HCT116 (cell line): ENCODE measurements at regions not wholly inside any gene's neighbourhood (a gene's known extent, or its start where the extent isn't known, plus 50 kb on each side); places are given as distances from the start of the nearest gene placed in this dataset.

Experiments
- CEBPB ChIP-seq: IDR thresholded peaks from 2 replicates; pipeline ENCODE4 v1.6.1; 2012; ENCODE audit warnings: low read depth
- CTCF ChIP-seq, 3 experiments: fragments of 200-600 bp in 1 of 3; sonication (generic) in 1 of 3; IDR thresholded peaks in 2 of 3; conservative IDR thresholded peaks in 1 of 3; 2 replicates each; pipeline ENCODE4 v1.5.1; 2012 to 2017; ENCODE audit warnings: low read depth in 2 of 3, low read length in 2 of 3, antibody characterized with exemption in 1 of 3, borderline replicate concordance in 1 of 3, control low read depth in 1 of 3, mild to moderate bottlenecking in 1 of 3, mixed read lengths in 1 of 3, mixed run types in 1 of 3, moderate library complexity in 1 of 3; ENCODE audit not compliant: insufficient read depth in 1 of 3
- EGR1 ChIP-seq: IDR thresholded peaks from 2 replicates; pipeline ENCODE4 v1.6.1; 2012; ENCODE audit warnings: low read depth
- EZH2 ChIP-seq: fragments of 200-600 bp; sonication (generic); IDR thresholded peaks from 2 replicates; pipeline ENCODE4 v1.6.1; 2017; ENCODE audit warnings: antibody characterized with exemption, mixed run types
- EZH2phosphoT487 ChIP-seq: fragments of 200-600 bp; IDR thresholded peaks from 2 replicates; pipeline ENCODE4 v1.6.1; 2018; ENCODE audit warnings: antibody characterized with exemption, borderline replicate concordance
- JUND ChIP-seq: IDR thresholded peaks from 2 replicates; pipeline ENCODE4 v1.6.1; 2012
- POLR2A ChIP-seq: IDR thresholded peaks from 2 replicates; pipeline ENCODE4 v1.7.0; 2011; ENCODE audit warnings: borderline replicate concordance; ENCODE audit not compliant: insufficient read depth, insufficient read length; ENCODE audit errors: extremely low read depth
- POLR2AphosphoS5 ChIP-seq: IDR thresholded peaks from 2 replicates; pipeline ENCODE4 v1.6.1; 2011; ENCODE audit warnings: mild to moderate bottlenecking, low read depth, low read length, moderate library complexity
- REST ChIP-seq: IDR thresholded peaks from 2 replicates; pipeline ENCODE4 v1.6.1; 2012; ENCODE audit warnings: low read depth
- SIN3A ChIP-seq: IDR thresholded peaks from 2 replicates; pipeline ENCODE4 v1.6.1; 2012; ENCODE audit warnings: low read depth
- TCF7L2 ChIP-seq: IDR thresholded peaks from 2 replicates; pipeline ENCODE4 v1.7.0; 2011; ENCODE audit warnings: borderline replicate concordance, inconsistent platforms; ENCODE audit not compliant: insufficient read depth, insufficient read length; ENCODE audit errors: extremely low read depth
- YY1 ChIP-seq: IDR thresholded peaks from 2 replicates; pipeline ENCODE4 v1.6.1; 2011; ENCODE audit warnings: low read length, low read depth, moderate library complexity, mild to moderate bottlenecking; ENCODE audit not compliant: insufficient replicate concordance; ENCODE audit errors: extremely low read depth
- ZNF274 ChIP-seq: fragments of 200-500 bp; sonication (Bioruptor generic); IDR thresholded peaks from 2 replicates; pipeline ENCODE4 v1.6.1; 2014; ENCODE audit warnings: mild to moderate bottlenecking, low read depth, low read length, inconsistent platforms

- peak; percentile 22 to 65 (median 61); a peak in 3 of 6 replicates for TF ChIP-seq CTCF (IDR thresholded peaks at IDR 0.05 in 2 of 3, conservative IDR thresholded peaks at IDR 0.05 in 1 of 3; ENCODE audit: borderline replicate concordance in 1 of 3, insufficient read depth in 1 of 3, low read depth in 2 of 3, low read length in 2 of 3)
- no peak for TF ChIP-seq POLR2AphosphoS5
- TF ChIP-seq EZH2, result no peak
- TF ChIP-seq REST, result no peak
- TF ChIP-seq EZH2phosphoT487, result no peak
- TF ChIP-seq EGR1, result no peak
- no peak for TF ChIP-seq TCF7L2
- no peak for TF ChIP-seq ZNF274
- TF ChIP-seq CEBPB, result peak; percentile 69
- no peak for TF ChIP-seq JUND
- TF ChIP-seq POLR2A, result no peak
- no peak for TF ChIP-seq SIN3A
- no peak for TF ChIP-seq YY1
Measured at GRCh38 chr2:182650704-182651103, 65.4 kb upstream of the DNAJC10 start.
